ENCODE measurements at regions not wholly inside any gene's neighbourhood (a gene's known extent, or its start where the extent isn't known, plus 50 kb on each side); places are given as distances from the start of the nearest gene placed in this dataset.

DNA sequence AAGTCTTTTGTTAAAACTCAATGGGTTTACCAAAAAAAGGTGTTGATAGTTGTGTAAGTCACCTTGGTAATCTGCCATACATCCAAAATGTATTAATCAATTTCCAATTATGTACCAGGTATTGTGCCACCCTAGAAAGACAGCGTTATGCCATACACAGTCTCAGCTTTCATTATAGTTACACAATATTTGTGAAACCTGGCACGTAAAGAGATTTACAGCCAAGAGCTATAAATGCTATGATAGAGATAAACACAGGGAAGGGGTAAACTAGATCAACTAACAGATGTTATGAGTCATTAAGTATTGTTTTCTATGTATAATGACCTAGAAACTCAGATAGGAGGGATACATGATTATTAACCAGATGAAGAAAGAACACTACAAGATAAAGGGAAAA is 725.6 kb upstream of the SLITRK5 start:
- H3K36me3 ChIP-seq (ENCODE audit: control insufficient read depth in 1 of 2, insufficient read depth in 2 of 2, low read length in 1 of 2) = no peaks in the 10 kb centered on the region
- no peaks in the 10 kb centered on the region for H3K4me1 ChIP-seq (ENCODE audit: control insufficient read depth in 1 of 2, insufficient read depth in 2 of 2, low read length in 2 of 2)
- DNase-seq (no peak), ATAC-seq (ENCODE audit: low FRiP score) (no peak)
- H3K27me3 ChIP-seq (ENCODE audit: control insufficient read depth in 1 of 2, insufficient read depth in 2 of 2, low read length in 1 of 2) = no peaks in the 10 kb centered on the region
- H3K27ac ChIP-seq (ENCODE audit: low read depth in 1 of 2, low read length in 2 of 2) = no peak overlapping the region
- WGBS, 2 donors = 86% methylated on average over 2 of the region's 2 CpGs
- intact Hi-C loops (cut with DNase I) = no loop called here
- no peaks in the 10 kb centered on the region for H3K9me3 ChIP-seq (ENCODE audit: control insufficient read depth, low read length)
- no peak overlapping the region for H3K4me3 ChIP-seq (ENCODE audit: low read length in 2 of 2)

DNA sequence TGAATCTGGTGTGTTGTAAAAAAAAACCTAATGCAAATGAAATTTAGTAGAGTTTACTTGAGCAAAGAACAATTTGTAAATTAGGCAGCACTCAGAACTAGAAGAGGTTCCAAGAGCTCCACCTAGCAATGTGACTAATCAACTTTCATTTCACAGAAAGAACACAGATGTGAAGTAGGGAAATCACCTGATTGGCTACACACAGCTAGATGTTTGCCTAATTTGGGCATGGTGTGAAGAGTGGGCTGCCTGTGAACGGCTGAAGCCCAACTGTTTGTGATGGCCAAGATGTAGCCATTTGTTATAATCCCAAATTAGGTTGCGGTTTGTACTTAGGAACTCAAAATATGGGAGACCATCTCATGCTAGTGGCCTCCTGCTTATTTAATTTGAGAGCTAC is 724.4 kb upstream of the SLITRK5 start:
- no peak overlapping the region for H3K4me3 ChIP-seq (ENCODE audit: low read length in 2 of 2)
- intact Hi-C loops (cut with DNase I) = no loop called here
- whole genome bisulfite sequencing, 2 donors = 57 to 60% methylated on average over 2 of the region's 2 CpGs

DNA sequence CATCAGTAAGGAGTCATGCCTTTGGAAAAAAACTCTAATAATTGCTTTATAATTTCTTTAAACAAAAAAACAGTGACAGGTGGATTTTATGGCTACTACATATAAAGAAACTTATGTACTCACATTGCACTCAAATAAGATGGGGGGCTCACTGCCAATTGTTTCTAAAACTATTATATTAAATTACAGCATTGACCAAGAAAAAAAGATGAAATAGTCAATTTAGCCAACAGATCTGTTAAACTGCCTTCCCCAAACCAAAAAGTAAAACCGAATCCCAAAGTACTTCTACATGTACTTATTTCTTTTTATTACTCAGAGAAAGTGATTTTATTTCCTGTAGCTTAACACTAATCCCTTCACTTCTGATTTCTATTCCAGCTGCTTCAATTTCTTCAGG is 716.8 kb upstream of the SLITRK5 start:
- ATAC-seq (ENCODE audit: low FRiP score) (no peak), DNase-seq (no peak)
- H3K4me3 ChIP-seq (ENCODE audit: low read length in 2 of 2) = no peak overlapping the region
- H3K27me3 ChIP-seq (ENCODE audit: control insufficient read depth in 1 of 2, insufficient read depth in 2 of 2, low read length in 1 of 2) = no peaks in the 10 kb centered on the region
- H3K27ac ChIP-seq (ENCODE audit: low read depth in 1 of 2, low read length in 2 of 2) = no peak overlapping the region
- peaks cover 2% of the 10 kb centered on the region for H3K9me3 ChIP-seq (ENCODE audit: control insufficient read depth, low read length)
- WGBS, 2 donors = 71 to 77% methylated on average over 1 of the region's 1 CpG
- intact Hi-C loops (cut with DNase I) = no loop called here
- no peaks in the 10 kb centered on the region for H3K36me3 ChIP-seq (ENCODE audit: control insufficient read depth in 1 of 2, insufficient read depth in 2 of 2, low read length in 1 of 2)
- H3K4me1 ChIP-seq (ENCODE audit: control insufficient read depth in 1 of 2, insufficient read depth in 2 of 2, low read length in 2 of 2) = no peaks in the 10 kb centered on the region

More for the DNA sequence above, 724.4 kb upstream of the SLITRK5 start:
- no peak overlapping the region for H3K27ac ChIP-seq (ENCODE audit: low read depth in 1 of 2, low read length in 2 of 2)
- no peaks in the 10 kb centered on the region for H3K36me3 ChIP-seq (ENCODE audit: control insufficient read depth in 1 of 2, insufficient read depth in 2 of 2, low read length in 1 of 2)
- ATAC-seq (ENCODE audit: low FRiP score) (no peak), DNase-seq (no peak)
- no peaks in the 10 kb centered on the region for H3K9me3 ChIP-seq (ENCODE audit: control insufficient read depth, low read length)
- no peaks in the 10 kb centered on the region for H3K27me3 ChIP-seq (ENCODE audit: control insufficient read depth in 1 of 2, insufficient read depth in 2 of 2, low read length in 1 of 2)
- H3K4me1 ChIP-seq (ENCODE audit: control insufficient read depth in 1 of 2, insufficient read depth in 2 of 2, low read length in 2 of 2) = no peaks in the 10 kb centered on the region

DNA sequence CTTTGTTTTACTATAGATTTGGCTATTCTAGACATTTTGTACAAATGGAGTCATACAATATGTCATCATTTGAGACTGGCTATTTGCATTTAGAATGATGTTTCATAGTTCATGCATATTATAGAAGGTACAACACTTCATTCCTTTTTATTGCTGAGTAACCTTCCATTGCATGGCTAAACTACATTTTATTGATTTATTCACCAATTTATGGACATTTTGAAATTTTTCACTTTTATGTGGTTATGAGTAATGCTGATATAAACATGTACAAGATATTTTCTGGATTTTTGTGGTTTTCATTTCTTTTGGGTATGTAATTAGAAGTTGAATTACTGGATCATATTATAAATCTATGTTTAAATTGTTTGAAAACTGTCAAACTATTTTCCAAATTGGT is 710.3 kb upstream of the SLITRK5 start:
- no peaks in the 10 kb centered on the region for H3K36me3 ChIP-seq (ENCODE audit: control insufficient read depth in 1 of 2, insufficient read depth in 2 of 2, low read length in 1 of 2)
- ATAC-seq (ENCODE audit: low FRiP score) = no peak
- H3K27ac ChIP-seq (ENCODE audit: low read depth in 1 of 2, low read length in 2 of 2) = no peak overlapping the region
- no peaks in the 10 kb centered on the region for H3K27me3 ChIP-seq (ENCODE audit: control insufficient read depth in 1 of 2, insufficient read depth in 2 of 2, low read length in 1 of 2)
- no peak for DNase-seq
- H3K4me1 ChIP-seq (ENCODE audit: control insufficient read depth in 1 of 2, insufficient read depth in 2 of 2, low read length in 2 of 2) = no peaks in the 10 kb centered on the region
- intact Hi-C loops (cut with DNase I) = no loop called here
- no peak overlapping the region for H3K4me3 ChIP-seq (ENCODE audit: low read length in 2 of 2)
- peaks cover 2% of the 10 kb centered on the region for H3K9me3 ChIP-seq (ENCODE audit: control insufficient read depth, low read length)

DNA sequence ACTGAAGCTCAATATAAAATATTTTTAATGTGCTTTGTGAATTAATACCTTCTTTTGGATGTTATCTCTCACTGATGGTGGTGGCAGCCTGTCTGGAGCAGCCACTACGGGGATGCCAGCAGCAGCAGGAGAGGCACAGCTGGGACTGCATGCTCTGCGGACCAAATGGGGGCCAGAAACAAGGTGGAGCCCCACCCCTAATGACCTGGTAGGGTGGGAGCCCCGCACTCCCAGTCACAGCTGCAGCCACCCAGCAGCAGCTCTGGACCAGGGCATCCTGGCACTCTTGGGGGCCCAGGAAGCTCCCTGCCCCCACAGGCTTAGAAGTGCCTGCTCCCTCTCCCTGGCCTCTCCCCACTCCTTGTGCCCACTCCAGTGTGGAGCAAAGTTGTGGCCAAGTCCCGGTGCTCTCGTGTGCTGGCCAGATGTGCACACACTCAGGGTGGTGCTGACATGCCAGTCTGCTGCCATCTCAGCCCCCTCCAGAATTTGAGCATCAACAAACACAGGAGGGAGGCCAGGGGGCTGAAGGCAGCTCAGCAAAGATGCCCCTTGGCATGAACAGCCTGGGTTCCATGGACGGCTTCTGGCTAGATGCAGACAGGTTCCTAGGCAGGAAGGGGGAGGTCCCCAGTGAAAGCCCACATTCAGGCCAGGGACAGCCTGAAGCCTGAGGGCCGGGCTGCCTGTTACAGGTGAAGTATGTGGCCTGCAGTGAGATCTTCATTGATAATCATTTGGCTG is 696.7 kb upstream of the SLITRK5 start:
- Histone ChIP-seq H3K36me3 (ENCODE audit: control insufficient read depth in 1 of 2, insufficient read depth in 2 of 2, low read length in 1 of 2) (no peaks in the 10 kb centered on the region), H3K9me3 (ENCODE audit: control insufficient read depth, low read length) (no peaks in the 10 kb centered on the region), H3K4me1 (ENCODE audit: control insufficient read depth in 1 of 2, insufficient read depth in 2 of 2, low read length in 2 of 2) (no peaks in the 10 kb centered on the region), H3K27me3 (ENCODE audit: control insufficient read depth in 1 of 2, insufficient read depth in 2 of 2, low read length in 1 of 2) (no peaks in the 10 kb centered on the region), H3K4me3 (ENCODE audit: low read length in 2 of 2) (no peak overlapping the region), H3K27ac (ENCODE audit: low read depth in 1 of 2, low read length in 2 of 2) (no peak overlapping the region)
- WGBS, 2 donors = 65 to 72% methylated on average over 7 of the region's 7 CpGs
- intact Hi-C loops (cut with DNase I) = no loop called here
- DNase-seq (peak in 1 of 2 donors; percentile 58), ATAC-seq (ENCODE audit: low FRiP score) (no peak)

DNA sequence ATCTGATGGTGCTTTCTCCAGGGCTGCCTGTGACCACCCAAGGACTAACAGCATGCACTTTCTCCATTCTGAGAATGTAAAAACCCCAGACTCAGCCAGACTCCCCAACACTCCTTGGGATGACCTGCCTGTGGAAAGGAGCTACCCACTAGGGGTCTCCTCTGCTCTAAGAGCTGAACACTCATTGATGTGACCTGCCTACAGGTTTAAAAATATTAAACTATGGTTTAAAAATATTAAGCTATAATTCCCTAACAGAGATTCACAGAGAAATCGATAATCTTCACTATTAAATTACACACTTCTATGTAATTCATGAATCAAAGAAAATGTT is 696.2 kb upstream of the SLITRK5 start:
- DNase-seq (no peak), ATAC-seq (ENCODE audit: low FRiP score) (no peak)
- Histone ChIP-seq H3K4me1 (ENCODE audit: control insufficient read depth in 1 of 2, insufficient read depth in 2 of 2, low read length in 2 of 2) (no peaks in the 10 kb centered on the region), H3K9me3 (ENCODE audit: control insufficient read depth, low read length) (no peaks in the 10 kb centered on the region), H3K27ac (ENCODE audit: low read depth in 1 of 2, low read length in 2 of 2) (no peak overlapping the region), H3K4me3 (ENCODE audit: low read length in 2 of 2) (no peak overlapping the region), H3K36me3 (ENCODE audit: control insufficient read depth in 1 of 2, insufficient read depth in 2 of 2, low read length in 1 of 2) (no peaks in the 10 kb centered on the region), H3K27me3 (ENCODE audit: control insufficient read depth in 1 of 2, insufficient read depth in 2 of 2, low read length in 1 of 2) (no peaks in the 10 kb centered on the region)
- intact Hi-C loops (cut with DNase I) = no loop called here
- 86 to 88% methylated on average over 1 of the region's 1 CpG for WGBS, 2 donors

DNA sequence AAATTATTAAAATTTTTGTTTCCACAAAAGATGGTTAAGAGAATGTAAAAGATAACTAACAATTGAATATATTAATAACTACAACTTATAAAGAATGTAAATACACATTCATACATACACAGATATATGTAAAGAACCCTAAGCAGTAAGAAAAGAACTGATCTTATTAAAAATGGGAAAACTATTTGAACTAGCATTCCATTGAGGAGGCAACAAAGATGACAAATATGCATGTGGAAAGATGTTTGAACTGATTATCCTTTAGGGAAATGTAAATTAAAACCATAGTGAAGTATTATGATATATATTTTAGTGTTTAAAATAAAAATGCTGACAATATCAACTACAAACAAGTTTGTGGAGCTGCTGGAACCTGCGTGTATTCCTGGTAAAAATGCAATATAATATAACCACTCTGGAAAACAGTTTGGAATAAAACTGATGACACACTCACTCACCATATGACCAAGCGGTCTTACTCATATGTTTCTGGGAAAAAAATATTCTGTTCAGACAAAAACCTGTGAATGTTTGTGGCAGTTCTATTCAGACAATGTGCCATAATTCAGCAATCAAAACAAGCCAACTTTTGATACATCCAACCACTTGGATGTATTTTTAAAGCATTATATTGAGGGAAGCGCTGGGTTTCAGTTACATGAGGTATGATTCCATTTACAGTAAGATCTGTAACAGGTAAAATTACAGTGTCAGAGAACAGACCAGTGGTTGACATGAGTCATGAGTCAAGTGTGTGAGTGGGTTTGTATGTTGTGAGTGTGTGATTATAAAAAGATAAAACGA is 694.4 kb upstream of the SLITRK5 start:
- intact Hi-C loops (cut with DNase I) = no loop called here
- WGBS, 2 donors = 59 to 63% methylated on average over 4 of the region's 4 CpGs
- no peaks in the 10 kb centered on the region for H3K4me1 ChIP-seq (ENCODE audit: control insufficient read depth in 1 of 2, insufficient read depth in 2 of 2, low read length in 2 of 2)
- no peaks in the 10 kb centered on the region for H3K27me3 ChIP-seq (ENCODE audit: control insufficient read depth in 1 of 2, insufficient read depth in 2 of 2, low read length in 1 of 2)
- no peak for DNase-seq
- H3K9me3 ChIP-seq (ENCODE audit: control insufficient read depth, low read length) = no peaks in the 10 kb centered on the region
- no peaks in the 10 kb centered on the region for H3K36me3 ChIP-seq (ENCODE audit: control insufficient read depth in 1 of 2, insufficient read depth in 2 of 2, low read length in 1 of 2)
- no peak overlapping the region for H3K4me3 ChIP-seq (ENCODE audit: low read length in 2 of 2)
- H3K27ac ChIP-seq (ENCODE audit: low read depth in 1 of 2, low read length in 2 of 2) = no peak overlapping the region
- ATAC-seq (ENCODE audit: low FRiP score) = no peak

DNA sequence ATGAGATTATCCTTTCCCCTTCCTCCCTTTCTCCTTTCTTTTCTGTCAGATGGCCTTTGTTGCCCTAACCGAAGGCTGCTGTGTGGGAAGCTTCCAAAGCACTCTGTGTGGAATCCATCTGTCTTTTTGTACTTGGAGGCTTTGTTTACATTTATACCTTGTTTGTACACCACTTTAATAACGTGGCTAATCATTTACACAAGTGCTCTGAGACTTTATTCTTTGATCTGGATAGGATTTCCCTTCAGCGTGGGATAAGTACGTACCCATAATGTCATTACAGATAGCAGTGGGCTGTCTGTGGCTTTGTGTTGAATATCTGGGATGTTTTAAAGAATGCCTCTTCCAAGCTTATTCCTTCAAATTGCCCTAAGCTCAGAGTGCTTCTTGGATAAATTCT is 684.7 kb upstream of the SLITRK5 start:
- Histone ChIP-seq H3K4me3 (ENCODE audit: low read length in 2 of 2) (no peak overlapping the region), H3K27ac (ENCODE audit: low read depth in 1 of 2, low read length in 2 of 2) (no peak overlapping the region), H3K9me3 (ENCODE audit: control insufficient read depth, low read length) (no peaks in the 10 kb centered on the region), H3K27me3 (ENCODE audit: control insufficient read depth in 1 of 2, insufficient read depth in 2 of 2, low read length in 1 of 2) (no peaks in the 10 kb centered on the region), H3K4me1 (ENCODE audit: control insufficient read depth in 1 of 2, insufficient read depth in 2 of 2, low read length in 2 of 2) (no peaks in the 10 kb centered on the region), H3K36me3 (ENCODE audit: control insufficient read depth in 1 of 2, insufficient read depth in 2 of 2, low read length in 1 of 2) (no peaks in the 10 kb centered on the region)
- ATAC-seq (ENCODE audit: low FRiP score) (no peak), DNase-seq (no peak)
- intact Hi-C loops (cut with DNase I) = no loop called here
- 31 to 33% methylated on average over 4 of the region's 4 CpGs for whole genome bisulfite sequencing, 2 donors

DNA sequence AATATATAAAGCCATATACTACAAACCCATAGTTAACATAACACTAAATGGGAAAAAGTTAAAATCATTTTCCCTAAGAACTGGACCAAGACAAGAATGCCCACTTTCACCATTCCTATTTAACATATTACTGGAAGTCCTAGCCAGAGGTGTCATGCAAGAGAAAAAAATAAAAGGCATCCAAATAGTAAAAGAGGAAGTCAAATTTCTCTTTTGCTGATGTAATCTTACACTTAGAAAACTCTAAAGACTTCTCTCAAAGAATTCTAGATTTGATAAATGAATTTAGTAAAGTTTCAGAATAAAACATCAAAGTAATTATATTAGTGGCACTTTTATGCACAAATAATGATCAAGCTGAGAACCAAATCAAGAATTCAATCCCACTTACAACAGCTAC is 678.9 kb upstream of the SLITRK5 start:
- Histone ChIP-seq H3K27me3 (ENCODE audit: control insufficient read depth in 1 of 2, insufficient read depth in 2 of 2, low read length in 1 of 2) (no peaks in the 10 kb centered on the region), H3K4me1 (ENCODE audit: control insufficient read depth in 1 of 2, insufficient read depth in 2 of 2, low read length in 2 of 2) (no peaks in the 10 kb centered on the region), H3K9me3 (ENCODE audit: control insufficient read depth, low read length) (no peaks in the 10 kb centered on the region), H3K36me3 (ENCODE audit: control insufficient read depth in 1 of 2, insufficient read depth in 2 of 2, low read length in 1 of 2) (no peaks in the 10 kb centered on the region), H3K27ac (ENCODE audit: low read depth in 1 of 2, low read length in 2 of 2) (no peak overlapping the region), H3K4me3 (ENCODE audit: low read length in 2 of 2) (no peak overlapping the region)
- no peak for DNase-seq
- intact Hi-C loops (cut with DNase I) = no loop called here
- no peak for ATAC-seq (ENCODE audit: low FRiP score)
